Mesothelial cell of epicardium (in vitro differentiated cells): ENCODE measurements at regions not wholly inside any gene's neighbourhood (a gene's known extent, or its start where the extent isn't known, plus 50 kb on each side); places are given as distances from the start of the nearest gene placed in this dataset.

Experiments used
- DNase-seq, 2 experiments: peaks; one replicate each; pipeline ENCODE4 v3.0.0; 2021; ENCODE audit warnings: low spot score in 2 of 2; ENCODE audit not compliant: unreplicated experiment in 2 of 2
- H3K27ac Mint-ChIP-seq: 2 replicates; pipeline ENCODE4 v1.8.0; 2021; ENCODE audit warnings: mixed read lengths
- H3K27me3 Mint-ChIP-seq: 2 replicates; pipeline ENCODE4 v1.8.0; 2021; ENCODE audit warnings: low read depth, mixed read lengths
- H3K36me3 Mint-ChIP-seq: 2 replicates; pipeline ENCODE4 v1.8.0; 2021; ENCODE audit warnings: mixed read lengths
- H3K4me1 Mint-ChIP-seq: 2 replicates; pipeline ENCODE4 v1.8.0; 2021; ENCODE audit warnings: mixed read lengths
- H3K4me3 Mint-ChIP-seq: 2 replicates; pipeline ENCODE4 v1.8.0; 2021; ENCODE audit warnings: mild to moderate bottlenecking, moderate library complexity, mixed read lengths
- H3K9me3 Mint-ChIP-seq: 2 replicates; pipeline ENCODE4 v1.8.0; 2021; ENCODE audit warnings: mixed read lengths
- CTCF ChIP-seq: fragments of 200-600 bp; sonication (generic); IDR thresholded peaks from one replicate; pipeline ENCODE4 v1.5.0; 2021; ENCODE audit warnings: antibody characterized with exemption; ENCODE audit not compliant: unreplicated experiment

DNA sequence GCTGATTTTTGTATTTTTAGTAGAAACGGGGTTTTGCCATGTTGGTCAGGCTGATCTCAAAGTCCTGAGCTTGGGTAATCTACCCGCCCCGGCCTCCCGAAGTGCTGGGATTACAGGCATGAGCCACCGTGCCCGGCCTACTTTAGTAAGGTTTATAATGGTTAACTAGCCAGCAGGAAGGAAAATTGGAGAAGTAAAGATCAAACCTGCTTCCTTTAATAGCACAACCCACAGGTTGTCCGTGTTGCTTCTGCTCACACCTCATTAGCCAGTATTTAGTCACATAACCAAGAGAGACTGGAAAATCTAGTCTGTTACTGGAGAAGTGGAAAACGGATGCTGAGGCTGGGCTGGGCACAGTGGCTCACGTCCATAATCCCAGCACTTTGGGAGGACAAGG is 51.9 kb upstream of the TBL1XR1 start:
- no peak for DNase-seq
- Mint-ChIP-seq H3K27me3 (no peaks in the 10 kb centered on the region), H3K4me1 (no peaks in the 10 kb centered on the region), H3K27ac (no peak overlapping the region), H3K4me3 (no peak overlapping the region), H3K36me3 (no peaks in the 10 kb centered on the region), H3K9me3 (peaks cover 10% of the 10 kb centered on the region)
- TF ChIP-seq CTCF, result no peak

- H3K36me3 Mint-ChIP-seq, result no peaks in the 10 kb centered on the region
- peaks cover 10% of the 10 kb centered on the region for H3K9me3 Mint-ChIP-seq
- no peak for TF ChIP-seq CTCF
- no peak for DNase-seq
- H3K4me3 Mint-ChIP-seq, result no peak overlapping the region
- no peaks in the 10 kb centered on the region for H3K27me3 Mint-ChIP-seq
- H3K27ac Mint-ChIP-seq, result no peak overlapping the region
- H3K4me1 Mint-ChIP-seq, result no peaks in the 10 kb centered on the region
These were observed 52.9 kb upstream of the TBL1XR1 start for GRCh38 chr3:177250151-177250550.

- Mint-ChIP-seq H3K4me1 (no peaks in the 10 kb centered on the region), H3K27ac (no peak overlapping the region), H3K4me3 (no peak overlapping the region), H3K9me3 (peaks cover 9% of the 10 kb centered on the region), H3K27me3 (no peaks in the 10 kb centered on the region), H3K36me3 (no peaks in the 10 kb centered on the region)
- DNase-seq, result no peak
- no peak for TF ChIP-seq CTCF
These were observed 54.5 kb upstream of the TBL1XR1 start for GRCh38 chr3:177251755-177252154.

DNA sequence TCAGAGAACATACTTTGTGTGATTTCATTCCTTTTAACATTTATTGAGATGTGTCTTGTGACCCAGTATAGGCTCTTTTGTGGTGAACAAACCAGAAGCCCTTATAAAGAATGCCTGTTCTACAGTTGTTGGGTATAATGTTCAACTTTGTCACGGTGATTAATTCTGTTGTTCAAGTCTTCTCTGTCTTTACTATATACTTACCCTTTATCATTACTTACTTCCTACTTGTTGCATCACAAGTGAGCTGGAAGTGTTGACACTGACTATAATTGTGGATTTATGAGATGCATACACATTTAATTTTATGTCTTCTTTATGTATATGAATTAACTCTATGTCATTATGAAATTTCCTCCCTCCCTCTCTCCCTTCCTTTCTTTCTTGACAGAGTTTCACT is 59.7 kb upstream of the TBL1XR1 start:
- Mint-ChIP-seq H3K27me3 (no peaks in the 10 kb centered on the region), H3K36me3 (no peaks in the 10 kb centered on the region), H3K27ac (no peak overlapping the region), H3K4me1 (no peaks in the 10 kb centered on the region), H3K9me3 (no peaks in the 10 kb centered on the region), H3K4me3 (no peak overlapping the region)
- no peak for DNase-seq
- TF ChIP-seq CTCF, result no peak

DNA sequence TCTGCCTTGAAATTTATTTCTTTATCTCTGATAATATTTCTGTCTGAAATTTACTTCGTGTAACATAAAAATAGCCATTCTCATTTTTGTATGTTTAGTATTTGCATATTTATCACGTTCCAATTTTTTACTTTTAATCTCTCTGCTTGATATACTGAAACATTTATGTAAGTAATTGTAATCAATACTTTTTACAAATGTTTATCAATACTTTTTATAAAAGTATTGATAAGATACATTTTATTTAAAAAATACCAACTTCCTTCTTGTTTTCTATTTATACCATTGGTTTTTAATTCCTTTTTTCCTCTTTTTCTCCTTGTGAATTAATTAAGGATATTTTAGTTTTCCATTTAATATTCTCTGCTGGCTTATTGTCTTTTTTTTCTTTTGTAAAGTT is 60.3 kb upstream of the TBL1XR1 start:
- Mint-ChIP-seq H3K27ac (no peak overlapping the region), H3K27me3 (no peaks in the 10 kb centered on the region), H3K4me1 (peaks cover 5% of the 10 kb centered on the region), H3K36me3 (no peaks in the 10 kb centered on the region), H3K4me3 (no peak overlapping the region), H3K9me3 (no peaks in the 10 kb centered on the region)
- DNase-seq, result no peak
- TF ChIP-seq CTCF, result no peak

GRCh38 chr3:177262396-177262795 is 65.1 kb upstream of the TBL1XR1 start:
- Mint-ChIP-seq H3K4me3 (no peak overlapping the region), H3K36me3 (no peaks in the 10 kb centered on the region), H3K9me3 (no peaks in the 10 kb centered on the region), H3K27me3 (no peaks in the 10 kb centered on the region), H3K27ac (peak overlapping the region; percentile 40), H3K4me1 (peaks cover 14% of the 10 kb centered on the region)
- no peak for TF ChIP-seq CTCF
- DNase-seq, result no peak
